ENCODE measurements at regions not wholly inside any gene's neighbourhood (a gene's known extent, or its start where the extent isn't known, plus 50 kb on each side); places are given as distances from the start of the nearest gene placed in this dataset.
"Not testable (repeated sequence)": the region's sequence is repeated elsewhere in the genome, so short reads cannot be mapped to it uniquely, and the experiment has no call there.

GRCh38 chr5:71401564-71401963 is 53.9 kb upstream of the BDP1 start:
- TF ChIP-seq CTCF (IDR thresholded peaks at IDR 0.05; ENCODE audit: control extremely low read depth in 1 of 3, insufficient read depth in 1 of 3, low read depth in 1 of 3, low read length in 3 of 3); KDM1A (IDR thresholded peaks at IDR 0.05; ENCODE audit: borderline replicate concordance, low read length); BRCA1 (IDR thresholded peaks at IDR 0.05; ENCODE audit: low read depth, low read length); SP4 (IDR thresholded peaks at IDR 0.05; ENCODE audit: low read length): not testable (repeated sequence)
